Osteocyte (in vitro differentiated cells): ENCODE measurements at regions not wholly inside any gene's neighbourhood (a gene's known extent, or its start where the extent isn't known, plus 50 kb on each side); places are given as distances from the start of the nearest gene placed in this dataset.
"Not testable (repeated sequence)": the region's sequence is repeated elsewhere in the genome, so short reads cannot be mapped to it uniquely, and the experiment has no call there.

Source experiments
- DNase-seq: peaks from one replicate; pipeline ENCODE4 v3.0.0; 2021; ENCODE audit warnings: mixed read lengths; ENCODE audit not compliant: unreplicated experiment; ENCODE audit errors: extremely low spot score
- H3K27ac Mint-ChIP-seq: one replicate; pipeline ENCODE4 v1.8.0; 2021; ENCODE audit warnings: mild to moderate bottlenecking, mixed read lengths; ENCODE audit not compliant: unreplicated experiment
- H3K27me3 Mint-ChIP-seq: one replicate; pipeline ENCODE4 v1.8.0; 2021; ENCODE audit warnings: mixed read lengths; ENCODE audit not compliant: unreplicated experiment
- H3K36me3 Mint-ChIP-seq: one replicate; pipeline ENCODE4 v1.8.0; 2021; ENCODE audit warnings: mixed read lengths; ENCODE audit not compliant: unreplicated experiment
- H3K4me1 Mint-ChIP-seq: one replicate; pipeline ENCODE4 v1.8.0; 2021; ENCODE audit warnings: mixed read lengths; ENCODE audit not compliant: unreplicated experiment
- H3K4me3 Mint-ChIP-seq: one replicate; pipeline ENCODE4 v1.8.0; 2021; ENCODE audit warnings: mild to moderate bottlenecking, moderate library complexity, mixed read lengths; ENCODE audit not compliant: unreplicated experiment
- H3K9me3 Mint-ChIP-seq: one replicate; pipeline ENCODE4 v1.8.0; 2021; ENCODE audit warnings: mixed read lengths; ENCODE audit not compliant: unreplicated experiment
- CTCF ChIP-seq: fragments of 200-600 bp; sonication (generic); IDR thresholded peaks from 2 replicates; pipeline ENCODE4 v1.5.0; 2021; ENCODE audit warnings: antibody characterized with exemption, mild to moderate bottlenecking, moderate library complexity

- Mint-ChIP-seq H3K27ac (no peak overlapping the region), H3K4me1 (no peaks in the 10 kb centered on the region), H3K36me3 (no peaks in the 10 kb centered on the region), H3K4me3 (no peak overlapping the region), H3K9me3 (no peaks in the 10 kb centered on the region), H3K27me3 (peaks cover 37% of the 10 kb centered on the region)
- TF ChIP-seq CTCF, result no peak
- DNase-seq, result no peak
These were observed 92.3 kb upstream of the PHACTR1 start for GRCh38 chr6:12624142-12624837.

- Mint-ChIP-seq H3K27ac (no peak overlapping the region), H3K4me1 (no peaks in the 10 kb centered on the region), H3K9me3 (no peaks in the 10 kb centered on the region)
These were observed 89.5 kb upstream of the PHACTR1 start for GRCh38 chr6:12627053-12627452.

GRCh38 chr6:12628327-12628726 is 88.2 kb upstream of the PHACTR1 start:
- Mint-ChIP-seq H3K9me3 (no peaks in the 10 kb centered on the region), H3K4me3 (no peak overlapping the region), H3K27ac (no peak overlapping the region), H3K4me1 (no peaks in the 10 kb centered on the region), H3K36me3 (no peaks in the 10 kb centered on the region), H3K27me3 (peaks cover 18% of the 10 kb centered on the region)
- DNase-seq, result no peak
- no peak for TF ChIP-seq CTCF

More at GRCh38 chr6:12627053-12627452, 89.5 kb upstream of the PHACTR1 start:
- Mint-ChIP-seq H3K4me3 (no peak overlapping the region), H3K36me3 (no peaks in the 10 kb centered on the region), H3K27me3 (peaks cover 22% of the 10 kb centered on the region)
- DNase-seq, result no peak
- TF ChIP-seq CTCF, result no peak

- not testable (repeated sequence) for H3K4me1 Mint-ChIP-seq, H3K27ac Mint-ChIP-seq, H3K36me3 Mint-ChIP-seq, DNase-seq, H3K4me3 Mint-ChIP-seq
- Mint-ChIP-seq H3K27me3 (peaks cover 27% of the 10 kb centered on the region), H3K9me3 (peaks cover 11% of the 10 kb centered on the region)
These were observed 82.8 kb upstream of the PHACTR1 start for GRCh38 chr6:12633746-12634145.

GRCh38 chr6:12635375-12635774 is 81.2 kb upstream of the PHACTR1 start:
- Mint-ChIP-seq H3K9me3 (peaks cover 14% of the 10 kb centered on the region), H3K27me3 (peaks cover 27% of the 10 kb centered on the region), H3K4me1 (peaks cover 4% of the 10 kb centered on the region), H3K4me3 (no peak overlapping the region), H3K27ac (no peak overlapping the region), H3K36me3 (peaks cover 2% of the 10 kb centered on the region)
- DNase-seq, result no peak
- TF ChIP-seq CTCF, result no peak
